HL-60/S4 treated with phorbol 12-myristate 13-acetate at 8.2 ng/mL for 4 days and 3 days (cell line): ENCODE measurements at regions not wholly inside any gene's neighbourhood (a gene's known extent, or its start where the extent isn't known, plus 50 kb on each side); places are given as distances from the start of the nearest gene placed in this dataset.
"Not testable (repeated sequence)": the region's sequence is repeated elsewhere in the genome, so short reads cannot be mapped to it uniquely, and the experiment has no call there.

Experiments used
- in situ Hi-C: fragments of 300-500 bp; cut with MboI; formaldehyde crosslinking; loops from 2 replicates; pipeline ENCODE4 v1.15.0; 2022; ENCODE audit warnings: low sequenced_read_pairs

- in situ Hi-C loops, result no loop called here
These were observed 115.7 kb upstream of the FHL2 start for GRCh38 chr2:105514576-105514975.

GRCh38 chr2:105510761-105511528 is 112.1 kb upstream of the FHL2 start:
- in situ Hi-C loops, result no loop called here

- in situ Hi-C loops, result no loop called here
These were observed 110.6 kb upstream of the FHL2 start for GRCh38 chr2:105509269-105510086.

- in situ Hi-C loops, result not testable (repeated sequence)
These were observed 108.0 kb upstream of the FHL2 start for GRCh38 chr2:105506860-105507259.

GRCh38 chr2:105504459-105504858 is 105.6 kb upstream of the FHL2 start:
- in situ Hi-C loops, result no loop called here

GRCh38 chr2:105502625-105503334 is 103.9 kb upstream of the FHL2 start:
- in situ Hi-C loops, result no loop called here

GRCh38 chr2:105498281-105498846 is 99.5 kb upstream of the FHL2 start:
- in situ Hi-C loops, result no loop called here

GRCh38 chr2:105497094-105497493 is 98.2 kb upstream of the FHL2 start:
- in situ Hi-C loops, result no loop called here

- in situ Hi-C loops, result no loop called here
These were observed 97.4 kb upstream of the FHL2 start for GRCh38 chr2:105496271-105496670.

- in situ Hi-C loops, result no loop called here
These were observed 96.0 kb upstream of the FHL2 start for GRCh38 chr2:105494683-105495425.

GRCh38 chr2:105490956-105491355 is 92.1 kb upstream of the FHL2 start:
- in situ Hi-C loops, result no loop called here

GRCh38 chr2:105490204-105490603 is 91.4 kb upstream of the FHL2 start:
- in situ Hi-C loops, result no loop called here

GRCh38 chr2:105489168-105489878 is 90.5 kb upstream of the FHL2 start:
- in situ Hi-C loops, result no loop called here

GRCh38 chr2:105488285-105488684 is 89.4 kb upstream of the FHL2 start:
- in situ Hi-C loops, result no loop called here

GRCh38 chr2:105487142-105488069 is 88.6 kb upstream of the FHL2 start:
- in situ Hi-C loops, result no loop called here

- in situ Hi-C loops, result no loop called here
These were observed 87.9 kb upstream of the FHL2 start for GRCh38 chr2:105486762-105487141.

GRCh38 chr2:105478670-105479069 is 79.8 kb upstream of the FHL2 start:
- in situ Hi-C loops, result no loop called here

GRCh38 chr2:105477050-105477620 is 78.3 kb upstream of the FHL2 start:
- in situ Hi-C loops, result not testable (repeated sequence)

GRCh38 chr2:105473011-105473410 is 74.2 kb upstream of the FHL2 start:
- in situ Hi-C loops, result no loop called here
